ENCODE measurements at regions not wholly inside any gene's neighbourhood (a gene's known extent, or its start where the extent isn't known, plus 50 kb on each side); places are given as distances from the start of the nearest gene placed in this dataset.

DNA sequence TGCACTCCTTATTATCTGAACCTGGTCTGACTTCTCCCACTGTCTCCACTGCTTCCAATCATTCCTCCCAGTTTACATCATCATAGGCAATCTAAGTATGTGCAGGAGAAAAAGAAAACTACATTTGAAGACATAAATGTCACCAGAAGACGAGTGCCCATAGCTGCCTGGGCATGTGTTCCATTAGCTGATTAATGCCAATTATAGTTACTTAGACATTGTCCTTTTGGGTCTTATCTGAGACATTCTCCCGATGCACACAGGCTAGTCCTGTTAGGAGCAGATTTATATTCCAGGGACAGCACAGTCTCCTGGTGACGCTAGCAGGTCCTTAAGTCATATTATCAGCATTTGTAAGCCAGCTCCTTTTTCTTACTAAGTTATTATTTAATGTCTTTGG, 52.6 kb upstream of the PTGFRN start (continued):
- TF ChIP-seq, protein P1, sequence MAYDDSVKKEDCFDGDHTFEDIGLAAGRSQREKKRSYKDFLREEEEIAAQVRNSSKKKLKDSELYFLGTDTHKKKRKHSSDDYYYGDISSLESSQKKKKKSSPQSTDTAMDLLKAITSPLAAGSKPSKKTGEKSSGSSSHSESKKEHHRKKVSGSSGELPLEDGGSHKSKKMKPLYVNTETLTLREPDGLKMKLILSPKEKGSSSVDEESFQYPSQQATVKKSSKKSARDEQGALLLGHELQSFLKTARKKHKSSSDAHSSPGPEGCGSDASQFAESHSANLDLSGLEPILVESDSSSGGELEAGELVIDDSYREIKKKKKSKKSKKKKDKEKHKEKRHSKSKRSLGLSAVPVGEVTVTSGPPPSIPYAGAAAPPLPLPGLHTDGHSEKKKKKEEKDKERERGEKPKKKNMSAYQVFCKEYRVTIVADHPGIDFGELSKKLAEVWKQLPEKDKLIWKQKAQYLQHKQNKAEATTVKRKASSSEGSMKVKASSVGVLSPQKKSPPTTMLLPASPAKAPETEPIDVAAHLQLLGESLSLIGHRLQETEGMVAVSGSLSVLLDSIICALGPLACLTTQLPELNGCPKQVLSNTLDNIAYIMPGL (CRISPR knock-in tag; IDR thresholded peaks at IDR 0.05; ENCODE audit: borderline replicate concordance), result no peak
- no peak for TF ChIP-seq ZC3H11A (IDR thresholded peaks at IDR 0.05)
- TF ChIP-seq, protein P2, sequence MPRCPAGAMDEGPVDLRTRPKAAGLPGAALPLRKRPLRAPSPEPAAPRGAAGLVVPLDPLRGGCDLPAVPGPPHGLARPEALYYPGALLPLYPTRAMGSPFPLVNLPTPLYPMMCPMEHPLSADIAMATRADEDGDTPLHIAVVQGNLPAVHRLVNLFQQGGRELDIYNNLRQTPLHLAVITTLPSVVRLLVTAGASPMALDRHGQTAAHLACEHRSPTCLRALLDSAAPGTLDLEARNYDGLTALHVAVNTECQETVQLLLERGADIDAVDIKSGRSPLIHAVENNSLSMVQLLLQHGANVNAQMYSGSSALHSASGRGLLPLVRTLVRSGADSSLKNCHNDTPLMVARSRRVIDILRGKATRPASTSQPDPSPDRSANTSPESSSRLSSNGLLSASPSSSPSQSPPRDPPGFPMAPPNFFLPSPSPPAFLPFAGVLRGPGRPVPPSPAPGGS (IDR thresholded peaks at IDR 0.05), result no peak

All from A549 (cell line).